ENCODE measurements at regions not wholly inside any gene's neighbourhood (a gene's known extent, or its start where the extent isn't known, plus 50 kb on each side); places are given as distances from the start of the nearest gene placed in this dataset.

GRCh38 chr11:130761560-130762220 lies 154.6 kb downstream of the SNX19 start:
- no peak for TF ChIP-seq POLR2A (IDR thresholded peaks at IDR 0.05; ENCODE audit: low read length)
- TF ChIP-seq GATA1 (IDR thresholded peaks at IDR 0.05; ENCODE audit: low read depth, low read length): no peak
